Kidney (tissue), 13 donors: ENCODE measurements at regions not wholly inside any gene's neighbourhood (a gene's known extent, or its start where the extent isn't known, plus 50 kb on each side); places are given as distances from the start of the nearest gene placed in this dataset.

Experiments
- DNase-seq, 5 donors: peaks; one replicate each; pipeline ENCODE4 v3.0.0-alpha.2; 2013 to 2020
- FAIRE-seq: peaks from 2 replicates; lab custom pipeline; 2012; peaks lifted over from hg19 to GRCh38; lab: Jason Lieb, UNC
- H3K27ac ChIP-seq, 2 donors: one replicate each; pipeline ENCODE4 v1.7.0; 2013; ENCODE audit warnings: low read depth in 2 of 2, low read length in 2 of 2, inconsistent platforms in 1 of 2
- H3K27me3 ChIP-seq: one replicate; pipeline ENCODE4 v1.7.1; 2013; ENCODE audit warnings: low read length, inconsistent platforms; ENCODE audit not compliant: control insufficient read depth, insufficient read depth
- H3K36me3 ChIP-seq, 3 donors: one replicate each; pipeline versions ENCODE4 v1.7.0 to v1.7.1; 2013; ENCODE audit warnings: low read length in 3 of 3, control low read depth in 1 of 3, inconsistent platforms in 1 of 3; ENCODE audit not compliant: insufficient read depth in 3 of 3, control insufficient read depth in 2 of 3
- H3K4me1 ChIP-seq, 3 donors: one replicate each; pipeline versions ENCODE4 v1.7.0 to v1.7.1; 2013; ENCODE audit warnings: low read length in 3 of 3, inconsistent platforms in 1 of 3, low read depth in 1 of 3; ENCODE audit not compliant: control insufficient read depth in 2 of 3, insufficient read depth in 2 of 3
- H3K4me3 ChIP-seq, 3 donors: one replicate each; pipeline versions ENCODE4 v1.7.0 to v1.8.1; 2013; ENCODE audit warnings: low read length in 3 of 3, control low read depth in 1 of 3, inconsistent platforms in 1 of 3
- H3K9ac ChIP-seq, 3 donors: one replicate each; pipeline versions ENCODE4 v1.7.0 to v1.7.1; 2013; ENCODE audit warnings: low read length in 3 of 3, control low read depth in 1 of 3, inconsistent platforms in 1 of 3
- H3K9me3 ChIP-seq, 3 donors: one replicate each; pipeline versions ENCODE4 v1.7.0 to v1.7.1; 2013; ENCODE audit warnings: low read length in 3 of 3, control low read depth in 1 of 3, inconsistent platforms in 1 of 3; ENCODE audit not compliant: control insufficient read depth in 2 of 3, insufficient read depth in 1 of 3
- intact Hi-C: fragments of 100-400 bp; cut with DNase I; formaldehyde crosslinking; loops from one replicate; pipeline ENCODE4 v1.11.1; 2022
- TF ChIP-seq, protein P1 (sequence below): IDR thresholded peaks from 3 replicates; pipeline ENCODE4 v1.5.1; 2012; ENCODE audit warnings: mild to moderate bottlenecking, moderate library complexity, borderline replicate concordance; ENCODE audit not compliant: insufficient read depth; ENCODE audit errors: extremely low read depth
- donor health status: control.
- donor health status: control.
- donor health status: control.
- donor health status: control.
- donor health status: control.
- donor health status: DM: yes; HTN: yes; CAD: no.
- donor health status: Normal renal cell carcinoma (clear cell type).

DNA sequence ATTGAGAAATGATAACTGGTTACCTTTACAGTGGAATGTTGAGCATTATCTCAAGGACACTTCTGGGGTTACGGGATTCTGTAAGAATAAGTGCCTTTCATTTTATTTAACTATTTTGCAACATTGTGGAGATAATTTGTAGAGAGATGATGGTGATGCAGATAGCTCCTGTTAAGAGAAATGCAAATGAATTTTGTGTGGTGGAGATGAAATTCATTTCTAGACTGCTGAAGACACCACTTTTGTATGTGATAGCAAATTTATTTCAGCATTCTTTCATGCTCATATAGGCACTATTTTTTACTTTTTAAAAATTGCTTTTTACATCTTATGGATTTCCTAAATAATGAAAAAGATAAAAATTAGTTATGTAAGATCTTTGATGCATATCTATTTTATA is 463.3 kb upstream of the CBLB start:
- DNase-seq = no peak
- Histone ChIP-seq H3K4me1 (no peaks in the 10 kb centered on the region), H3K27ac (no peak overlapping the region), H3K27me3 (no peaks in the 10 kb centered on the region), H3K36me3 (no peaks in the 10 kb centered on the region), H3K9ac (no peak overlapping the region), H3K9me3 (no peaks in the 10 kb centered on the region), H3K4me3 (no peak overlapping the region)
- intact Hi-C loops = no loop called here
- FAIRE-seq = peak; percentile 59
- TF ChIP-seq, protein P1, sequence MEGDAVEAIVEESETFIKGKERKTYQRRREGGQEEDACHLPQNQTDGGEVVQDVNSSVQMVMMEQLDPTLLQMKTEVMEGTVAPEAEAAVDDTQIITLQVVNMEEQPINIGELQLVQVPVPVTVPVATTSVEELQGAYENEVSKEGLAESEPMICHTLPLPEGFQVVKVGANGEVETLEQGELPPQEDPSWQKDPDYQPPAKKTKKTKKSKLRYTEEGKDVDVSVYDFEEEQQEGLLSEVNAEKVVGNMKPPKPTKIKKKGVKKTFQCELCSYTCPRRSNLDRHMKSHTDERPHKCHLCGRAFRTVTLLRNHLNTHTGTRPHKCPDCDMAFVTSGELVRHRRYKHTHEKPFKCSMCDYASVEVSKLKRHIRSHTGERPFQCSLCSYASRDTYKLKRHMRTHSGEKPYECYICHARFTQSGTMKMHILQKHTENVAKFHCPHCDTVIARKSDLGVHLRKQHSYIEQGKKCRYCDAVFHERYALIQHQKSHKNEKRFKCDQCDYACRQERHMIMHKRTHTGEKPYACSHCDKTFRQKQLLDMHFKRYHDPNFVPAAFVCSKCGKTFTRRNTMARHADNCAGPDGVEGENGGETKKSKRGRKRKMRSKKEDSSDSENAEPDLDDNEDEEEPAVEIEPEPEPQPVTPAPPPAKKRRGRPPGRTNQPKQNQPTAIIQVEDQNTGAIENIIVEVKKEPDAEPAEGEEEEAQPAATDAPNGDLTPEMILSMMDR = no peak

DNA sequence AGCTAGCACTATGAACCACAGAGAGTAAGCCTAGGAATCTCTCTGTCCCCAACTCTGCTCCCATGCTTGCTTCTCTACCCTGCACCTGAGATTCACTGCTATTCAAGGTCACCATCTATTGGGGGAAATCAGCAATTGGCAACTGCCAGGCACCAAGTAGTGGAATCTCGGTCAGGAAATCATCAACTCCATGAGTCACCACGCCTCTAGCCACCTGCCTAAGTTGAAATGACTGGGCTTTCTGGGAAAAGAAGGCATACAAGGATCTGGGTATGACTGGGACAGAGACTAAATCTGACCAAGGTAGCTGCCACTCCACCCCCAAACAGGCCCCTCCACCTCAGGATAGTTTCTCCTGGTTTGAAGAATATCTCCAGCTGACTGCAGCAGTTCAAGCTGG is 464.1 kb upstream of the CBLB start:
- FAIRE-seq (no peak), DNase-seq (no peak)
- no peak overlapping the region for H3K4me3 ChIP-seq
- TF ChIP-seq, protein P1 = peak; percentile 16
- H3K9ac ChIP-seq = no peak overlapping the region
- no peaks in the 10 kb centered on the region for H3K4me1 ChIP-seq
- H3K36me3 ChIP-seq = no peaks in the 10 kb centered on the region
- intact Hi-C loops = no loop called here
- no peaks in the 10 kb centered on the region for H3K9me3 ChIP-seq
- no peaks in the 10 kb centered on the region for H3K27me3 ChIP-seq
- no peak overlapping the region for H3K27ac ChIP-seq

DNA sequence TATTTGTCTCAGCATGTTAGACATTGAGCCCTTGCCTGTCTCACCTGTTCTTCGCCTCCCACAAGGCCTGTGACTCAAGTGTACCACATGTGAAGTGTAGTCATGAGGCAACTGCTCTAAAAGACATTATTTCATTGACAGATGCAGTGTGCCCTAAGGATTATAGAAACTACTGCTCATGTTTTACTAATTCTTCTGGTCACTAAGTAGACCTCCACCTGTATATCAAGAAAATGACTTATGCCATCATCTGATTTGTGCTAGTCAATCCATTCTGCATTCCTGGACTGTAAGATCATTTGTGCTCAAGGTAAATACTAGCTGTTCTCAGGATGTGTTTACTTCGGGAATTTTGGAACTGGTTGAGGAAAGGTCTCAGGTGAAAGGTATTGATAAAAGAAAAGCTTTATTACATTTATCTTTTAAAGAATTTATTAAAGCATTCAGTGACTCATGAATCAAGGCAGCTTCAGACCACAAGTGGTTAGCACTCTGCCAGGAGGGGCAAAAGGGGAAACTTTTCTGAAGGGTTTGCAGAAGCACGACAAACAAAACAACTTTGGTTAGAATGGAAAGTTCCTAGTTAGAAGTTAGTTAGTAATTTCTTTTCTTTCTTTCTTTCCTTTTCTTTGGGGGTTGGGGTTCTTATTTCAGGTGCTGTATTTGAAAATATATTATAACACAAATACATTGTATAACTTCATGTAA is 465.3 kb upstream of the CBLB start:
- Histone ChIP-seq H3K36me3 (no peaks in the 10 kb centered on the region), H3K27ac (no peak overlapping the region), H3K27me3 (no peaks in the 10 kb centered on the region), H3K4me1 (no peaks in the 10 kb centered on the region), H3K9me3 (no peaks in the 10 kb centered on the region), H3K4me3 (no peak overlapping the region), H3K9ac (no peak overlapping the region)
- TF ChIP-seq, protein P1 = no peak
- DNase-seq = no peak
- FAIRE-seq = no peak
- intact Hi-C loops = no loop called here

DNA sequence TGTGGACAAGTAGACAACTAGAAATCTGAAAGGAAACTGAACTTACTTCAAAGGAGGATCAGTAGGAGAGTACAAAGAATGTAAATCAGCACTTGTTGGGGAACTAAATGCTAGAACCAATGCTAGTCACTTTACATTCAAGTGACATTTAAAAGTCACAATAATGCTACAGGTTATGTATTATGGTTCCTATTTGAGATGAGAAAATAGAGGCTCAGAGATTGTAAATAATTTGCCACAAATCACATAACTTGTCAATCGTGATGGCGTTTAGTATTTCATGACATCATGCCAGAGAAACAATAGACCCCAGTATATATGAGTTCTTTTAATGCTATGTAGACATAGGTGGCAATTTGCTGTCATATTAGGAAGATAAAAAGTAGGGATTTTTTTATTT is 467.8 kb upstream of the CBLB start:
- DNase-seq = no peak
- TF ChIP-seq, protein P1 = no peak
- Histone ChIP-seq H3K9ac (no peak overlapping the region), H3K27ac (no peak overlapping the region), H3K9me3 (no peaks in the 10 kb centered on the region), H3K4me3 (no peak overlapping the region), H3K27me3 (no peaks in the 10 kb centered on the region), H3K4me1 (no peaks in the 10 kb centered on the region), H3K36me3 (no peaks in the 10 kb centered on the region)
- intact Hi-C loops = no loop called here
- FAIRE-seq = no peak
